ENCODE measurements at regions not wholly inside any gene's neighbourhood (a gene's known extent, or its start where the extent isn't known, plus 50 kb on each side); places are given as distances from the start of the nearest gene placed in this dataset.

DNA sequence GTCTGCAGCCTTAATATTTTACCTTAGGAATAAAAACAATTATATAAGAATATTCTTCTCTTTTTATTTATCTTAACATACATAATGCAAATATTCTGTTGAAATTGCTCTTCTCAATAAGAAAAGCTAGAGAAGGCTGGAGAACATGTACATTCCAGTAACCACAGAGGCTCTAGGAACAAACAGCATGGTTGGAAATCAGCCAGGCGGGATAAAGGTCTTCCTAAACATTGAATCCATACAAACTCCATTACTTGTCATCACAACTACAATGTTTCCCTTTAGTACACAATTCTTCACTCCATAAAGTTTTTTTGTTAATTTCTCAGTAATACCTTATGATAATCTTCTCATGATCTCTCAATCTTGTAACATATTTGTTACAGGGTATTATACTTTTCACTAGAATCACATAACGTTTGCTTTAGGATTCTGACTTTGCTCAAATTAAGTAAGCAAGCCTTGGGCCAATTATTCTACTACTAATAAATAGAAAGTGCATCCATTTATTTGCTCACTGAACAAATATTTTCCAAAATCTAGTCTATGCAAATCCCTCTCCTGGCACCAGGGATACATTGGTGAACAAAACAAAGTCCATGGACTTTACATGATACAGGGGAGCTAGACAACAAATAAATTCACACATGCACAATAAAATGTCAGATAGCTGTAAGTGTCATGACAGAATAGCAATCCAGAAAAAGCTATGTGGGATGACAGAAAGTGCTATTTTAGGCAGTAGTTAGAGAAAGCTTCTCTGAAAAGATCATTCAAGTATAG is 237.5 kb upstream of the TMTC1 start:
- no peak overlapping the region for H3K4me3 ChIP-seq (replicated peaks; ENCODE audit: low read depth, low read length)
- TF ChIP-seq, protein P1, sequence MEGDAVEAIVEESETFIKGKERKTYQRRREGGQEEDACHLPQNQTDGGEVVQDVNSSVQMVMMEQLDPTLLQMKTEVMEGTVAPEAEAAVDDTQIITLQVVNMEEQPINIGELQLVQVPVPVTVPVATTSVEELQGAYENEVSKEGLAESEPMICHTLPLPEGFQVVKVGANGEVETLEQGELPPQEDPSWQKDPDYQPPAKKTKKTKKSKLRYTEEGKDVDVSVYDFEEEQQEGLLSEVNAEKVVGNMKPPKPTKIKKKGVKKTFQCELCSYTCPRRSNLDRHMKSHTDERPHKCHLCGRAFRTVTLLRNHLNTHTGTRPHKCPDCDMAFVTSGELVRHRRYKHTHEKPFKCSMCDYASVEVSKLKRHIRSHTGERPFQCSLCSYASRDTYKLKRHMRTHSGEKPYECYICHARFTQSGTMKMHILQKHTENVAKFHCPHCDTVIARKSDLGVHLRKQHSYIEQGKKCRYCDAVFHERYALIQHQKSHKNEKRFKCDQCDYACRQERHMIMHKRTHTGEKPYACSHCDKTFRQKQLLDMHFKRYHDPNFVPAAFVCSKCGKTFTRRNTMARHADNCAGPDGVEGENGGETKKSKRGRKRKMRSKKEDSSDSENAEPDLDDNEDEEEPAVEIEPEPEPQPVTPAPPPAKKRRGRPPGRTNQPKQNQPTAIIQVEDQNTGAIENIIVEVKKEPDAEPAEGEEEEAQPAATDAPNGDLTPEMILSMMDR (IDR thresholded peaks at IDR 0.05; ENCODE audit: low read length, missing control alignments), result no peak
- peak; percentile 71 for DNase-seq (ENCODE audit: low read depth)

DNA sequence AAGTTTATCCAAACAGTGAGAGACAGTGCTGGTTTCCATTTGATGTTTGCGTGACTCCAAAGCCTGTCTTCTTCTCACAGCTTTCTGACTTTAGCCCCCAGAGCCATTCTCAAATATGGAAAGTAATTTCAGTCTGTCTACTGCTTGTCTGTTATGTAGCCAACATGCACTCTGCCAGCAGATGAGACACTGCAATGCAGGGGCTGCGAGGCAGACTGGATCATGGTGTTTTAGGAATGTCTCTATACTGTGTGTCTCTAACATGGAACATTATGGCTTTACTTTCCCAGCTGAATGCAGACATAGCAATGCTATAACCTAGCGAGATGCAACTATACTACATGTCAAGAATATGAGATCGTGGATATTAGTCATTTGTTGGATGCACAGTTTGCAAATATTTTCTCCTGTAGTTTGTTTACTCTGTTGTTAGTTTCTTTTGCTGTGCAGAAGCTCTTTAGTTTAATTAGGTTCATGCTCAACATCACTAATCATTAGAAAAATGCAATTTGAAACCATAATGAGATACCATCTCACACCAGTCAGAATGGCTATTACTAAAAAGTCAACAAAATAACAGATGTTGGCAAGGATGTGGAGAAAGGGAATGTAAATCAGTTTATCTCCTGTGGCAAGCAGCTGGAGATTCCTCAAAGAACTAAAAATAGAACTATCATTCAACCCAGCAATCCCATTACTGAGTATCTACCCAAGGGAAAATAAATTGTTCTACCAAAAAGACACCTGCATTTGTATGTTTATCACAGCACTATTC is 235.8 kb upstream of the TMTC1 start:
- H3K4me3 ChIP-seq (replicated peaks; ENCODE audit: low read depth, low read length), result no peak overlapping the region
- DNase-seq (ENCODE audit: low read depth), result no peak
- TF ChIP-seq, protein P1 (IDR thresholded peaks at IDR 0.05; ENCODE audit: low read length, missing control alignments), result no peak

GRCh38 chr12:30016540-30017055 is 232.9 kb upstream of the TMTC1 start:
- no peak overlapping the region for H3K4me3 ChIP-seq (replicated peaks; ENCODE audit: low read depth, low read length)

DNA sequence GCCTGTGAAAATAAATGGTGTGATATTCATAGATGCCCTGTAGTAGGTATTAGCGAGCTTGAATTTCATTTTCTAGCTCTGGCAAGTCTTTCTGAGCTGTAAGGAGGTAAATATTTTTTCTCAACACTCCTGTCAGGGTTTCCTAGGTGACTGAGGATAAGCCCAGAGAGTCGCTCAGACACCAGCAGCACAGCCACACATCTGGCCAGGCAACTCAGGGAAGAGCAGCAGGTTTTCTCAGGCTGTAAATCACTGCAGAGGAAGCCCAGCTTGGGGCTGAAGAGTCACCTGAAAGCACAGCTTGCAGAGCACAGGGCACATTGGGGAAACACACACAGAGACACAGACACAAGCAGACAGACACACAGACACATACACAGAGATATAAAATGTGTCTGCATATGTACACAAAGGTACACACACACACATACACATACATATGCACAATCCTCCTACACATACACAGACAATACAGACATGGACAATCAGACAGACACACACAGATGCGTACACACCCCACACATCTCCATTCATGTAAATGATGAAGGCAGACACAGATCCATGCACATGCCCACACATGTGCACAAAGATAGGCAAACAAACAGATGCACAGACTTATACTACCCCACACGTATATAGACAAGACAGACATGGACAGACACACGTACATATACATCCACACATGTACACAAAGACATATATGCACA is 232.0 kb upstream of the TMTC1 start:
- no peak overlapping the region for H3K4me3 ChIP-seq (replicated peaks; ENCODE audit: low read depth, low read length)
- TF ChIP-seq, protein P1 (IDR thresholded peaks at IDR 0.05; ENCODE audit: low read length, missing control alignments), result no peak
- DNase-seq (ENCODE audit: low read depth), result no peak

More at GRCh38 chr12:30016540-30017055, 232.9 kb upstream of the TMTC1 start:
- TF ChIP-seq, protein P1 (IDR thresholded peaks at IDR 0.05; ENCODE audit: low read length, missing control alignments), result no peak
- no peak for DNase-seq (ENCODE audit: low read depth)

DNA sequence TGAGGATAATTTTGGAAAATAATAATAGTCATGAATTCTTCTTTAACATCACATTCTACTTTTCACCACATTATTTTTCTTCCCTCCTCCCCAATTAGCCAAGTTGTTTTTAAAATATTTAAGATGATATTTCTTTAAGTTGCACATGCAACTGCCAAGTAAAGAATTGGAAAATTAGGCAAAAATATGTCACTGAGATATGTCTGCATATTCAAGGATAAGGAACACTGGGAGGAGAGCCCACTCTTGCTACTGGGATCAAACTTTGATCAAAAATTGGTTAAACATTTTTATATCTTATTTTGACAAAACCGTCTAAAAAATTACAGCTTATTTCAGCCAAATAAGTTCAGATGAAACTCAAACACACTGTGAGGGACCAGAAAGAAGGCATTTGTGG is 231.2 kb upstream of the TMTC1 start:
- TF ChIP-seq, protein P1 (IDR thresholded peaks at IDR 0.05; ENCODE audit: low read length, missing control alignments), result no peak
- DNase-seq (ENCODE audit: low read depth), result no peak
- H3K4me3 ChIP-seq (replicated peaks; ENCODE audit: low read depth, low read length), result no peak overlapping the region

- TF ChIP-seq, protein P1 (IDR thresholded peaks at IDR 0.05; ENCODE audit: low read length, missing control alignments), result no peak
- H3K4me3 ChIP-seq (replicated peaks; ENCODE audit: low read depth, low read length), result no peak overlapping the region
- no peak for DNase-seq (ENCODE audit: low read depth)
Observed at GRCh38 chr12:30012816-30013450, 229.2 kb upstream of the TMTC1 start.

Data from fibroblast of pulmonary artery (primary cell).